GM19463 (cell line): ENCODE measurements at regions not wholly inside any gene's neighbourhood (a gene's known extent, or its start where the extent isn't known, plus 50 kb on each side); places are given as distances from the start of the nearest gene placed in this dataset.

ENCODE experiments used
- ATAC-seq: cut with Tn5 transposase; IDR thresholded peaks from one replicate; pipeline ENCODE4 v1.9.1; 2021; ENCODE audit warnings: mild to moderate bottlenecking, moderate library complexity; ENCODE audit not compliant: unreplicated experiment

DNA sequence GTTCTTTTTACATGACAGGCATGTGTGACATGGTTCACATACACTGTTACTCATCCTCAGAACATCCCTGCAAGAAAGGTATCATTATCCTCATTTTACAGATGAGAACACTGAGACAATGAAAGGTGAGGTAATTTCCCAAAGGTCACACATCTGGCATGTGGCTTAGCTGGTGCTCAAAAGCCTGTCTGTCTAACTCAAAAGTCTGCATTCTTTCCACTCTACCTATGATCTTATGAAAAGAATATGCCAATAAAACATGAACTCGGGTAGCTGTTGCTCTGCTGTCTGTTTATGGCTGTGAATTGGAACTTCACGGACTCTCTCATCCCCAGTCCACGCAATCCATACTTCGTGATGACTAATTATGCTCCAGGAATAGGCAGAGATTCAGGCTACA lies 79.0 kb upstream of the ODAD2 start:
- no peak for ATAC-seq

DNA sequence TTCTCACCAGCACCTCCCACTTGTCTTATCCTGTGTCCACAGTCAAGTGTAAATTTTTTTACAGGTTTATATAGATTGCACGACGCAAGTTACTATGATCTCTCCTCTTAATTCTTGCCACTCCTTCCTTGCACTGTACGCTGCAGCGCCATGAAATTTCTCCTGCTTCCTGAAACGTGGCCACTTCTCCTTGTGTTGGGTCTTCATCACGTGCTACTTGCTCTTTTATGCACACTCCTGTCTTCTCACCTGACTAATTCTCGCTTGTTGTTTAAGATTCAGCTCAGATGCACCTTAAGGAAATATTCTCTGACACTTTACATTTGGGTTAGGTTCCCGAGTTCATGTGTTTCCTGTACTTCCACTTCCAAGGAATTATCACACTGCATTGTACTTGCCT lies 76.5 kb upstream of the ODAD2 start:
- ATAC-seq = no peak

DNA sequence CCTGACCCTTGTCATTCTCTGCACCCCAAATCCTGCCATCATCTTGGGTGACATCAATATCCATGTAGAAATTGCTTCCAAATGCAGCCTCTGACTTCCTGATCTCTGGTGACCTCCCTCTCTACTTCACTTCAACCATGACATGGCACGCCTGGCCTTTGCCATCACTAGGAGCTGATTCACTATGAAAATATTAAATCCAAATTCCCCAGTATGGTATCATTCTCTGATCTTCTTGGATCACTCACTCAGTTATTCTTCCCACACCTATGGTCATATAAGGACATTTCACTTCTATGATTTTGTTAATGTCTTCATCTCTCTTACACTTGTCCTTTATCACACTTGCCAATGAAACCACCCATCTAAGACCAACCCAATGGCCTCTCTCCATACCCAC lies 73.7 kb upstream of the ODAD2 start:
- no peak for ATAC-seq

DNA sequence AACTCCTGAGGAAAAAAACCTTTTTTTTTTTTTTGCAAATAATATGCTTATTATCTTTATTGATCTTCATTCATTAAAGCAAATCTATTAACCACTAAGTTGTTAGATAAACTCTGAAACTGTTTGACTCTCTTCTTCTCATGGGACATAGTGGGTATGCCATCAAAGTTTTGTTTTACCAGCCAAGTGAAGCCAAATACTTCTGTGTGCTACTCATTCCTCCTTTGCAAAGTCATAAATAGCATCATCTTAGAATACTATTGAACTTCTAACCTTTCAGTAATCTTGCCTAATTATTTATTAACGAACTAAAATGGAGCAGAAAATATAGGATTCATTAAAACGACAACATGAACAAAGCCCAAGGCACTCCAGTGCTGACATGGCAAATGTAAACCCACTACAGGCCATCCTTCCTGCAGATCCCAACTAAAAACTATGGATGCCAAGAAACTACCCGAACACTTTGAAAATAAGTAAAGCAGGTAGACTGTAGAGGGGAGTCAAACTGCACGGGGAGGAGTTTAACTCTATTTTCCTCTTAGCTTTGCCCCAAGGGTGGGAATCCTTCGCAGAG lies 61.2 kb upstream of the ODAD2 start:
- ATAC-seq = no peak

DNA sequence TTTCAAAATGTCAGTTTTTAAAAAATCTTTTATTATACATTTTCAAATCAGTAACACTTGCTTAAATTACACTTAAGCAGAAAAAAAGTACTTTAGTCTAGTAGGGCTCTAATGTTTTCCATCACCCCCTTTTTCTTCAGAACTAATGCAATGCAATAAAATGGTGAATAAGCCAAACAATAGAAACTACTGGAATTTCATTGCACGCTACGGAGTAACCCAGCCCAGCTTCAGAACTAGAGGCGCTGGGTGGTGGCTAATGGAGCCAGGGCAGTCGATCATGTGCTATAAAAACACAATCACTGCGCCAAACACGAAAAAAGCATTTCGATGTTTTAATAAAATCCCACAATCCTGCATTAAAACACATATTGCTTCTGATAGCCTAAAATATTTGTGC lies 59.9 kb upstream of the ODAD2 start:
- ATAC-seq = no peak

DNA sequence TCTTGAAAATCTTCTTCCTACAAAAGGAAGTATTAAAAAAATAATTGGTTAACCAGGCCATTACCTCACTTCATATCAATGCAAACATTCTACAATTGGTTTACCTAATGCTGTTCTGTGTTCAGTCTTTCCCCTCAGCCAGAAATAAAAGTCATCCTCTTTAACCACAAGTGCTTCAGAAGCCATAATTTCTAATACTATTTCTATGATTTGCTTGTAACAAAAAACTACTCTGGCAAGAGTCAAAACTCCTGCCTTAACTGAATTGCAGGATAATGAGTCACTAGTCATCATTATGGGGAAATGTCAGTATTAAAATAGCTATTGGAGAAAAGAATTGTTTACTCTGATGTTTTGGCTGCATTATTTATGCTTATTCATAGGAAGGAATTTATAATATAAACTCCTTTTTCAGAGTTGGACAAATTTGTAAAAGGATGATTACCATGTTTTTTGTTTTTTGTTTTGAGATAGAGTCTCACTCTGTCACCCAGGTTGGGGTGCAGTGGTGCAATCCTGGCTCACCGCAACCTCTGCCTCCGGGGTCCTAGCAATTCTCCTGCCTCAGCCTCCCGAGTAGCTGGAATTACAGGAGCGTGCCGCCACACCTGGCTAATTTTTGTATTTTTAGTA lies 55.5 kb upstream of the ODAD2 start:
- ATAC-seq = no peak

DNA sequence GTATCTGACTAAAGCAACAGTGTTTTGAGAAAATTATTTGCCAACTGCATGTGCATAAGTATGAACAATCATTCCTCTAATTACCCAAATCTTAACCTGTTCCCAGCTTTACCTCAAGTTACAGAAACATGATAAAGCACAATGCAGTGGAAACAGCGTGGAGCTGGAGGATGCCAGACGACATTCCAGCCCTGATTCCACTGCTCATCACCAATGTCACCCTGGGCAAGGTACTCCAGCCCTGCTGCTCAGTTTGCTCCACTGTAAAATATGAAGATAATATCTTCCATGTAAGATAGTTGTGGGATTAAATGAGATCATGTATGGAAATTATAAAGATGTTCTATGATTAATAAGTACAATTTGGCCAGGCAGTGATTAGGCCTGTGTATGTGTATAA lies 50.4 kb upstream of the ODAD2 start:
- ATAC-seq = no peak
